H1 (cell line): ENCODE measurements at regions not wholly inside any gene's neighbourhood (a gene's known extent, or its start where the extent isn't known, plus 50 kb on each side); places are given as distances from the start of the nearest gene placed in this dataset.

Experiments used
- CTCF ChIA-PET: fragments of 300-600 bp; sonication (Branson Sonifier 250); formaldehyde crosslinking; loops from one replicate; lab custom pipeline; 2021; ENCODE audit not compliant: partially characterized antibody; lab: Charles Lee
- POLR2A ChIA-PET: fragments of 300-600 bp; sonication (Branson Sonifier 250); formaldehyde crosslinking; loops from one replicate; lab custom pipeline; 2021; ENCODE audit warnings: inconsistent platforms; ENCODE audit not compliant: partially characterized antibody; lab: Charles Lee
- DNase-seq, 2 experiments: peaks; one replicate each; pipeline versions ENCODE4 v3.0.0 to v3.0.0-alpha.2; 2010 to 2022; ENCODE audit warnings: low spot score in 2 of 2, low read depth in 1 of 2, mixed read lengths in 1 of 2
- FAIRE-seq: peaks from 2 replicates; lab custom pipeline; 2011; peaks lifted over from hg19 to GRCh38; lab: Jason Lieb, UNC
- H2AFZ ChIP-seq: 2 replicates; pipeline ENCODE4 v1.8.1; 2012; ENCODE audit warnings: low read length, inconsistent platforms
- H2AK5ac ChIP-seq: 2 replicates; pipeline ENCODE4 v1.6.1; 2013; ENCODE audit warnings: low read depth, low read length
- H2BK120ac ChIP-seq: replicated peaks from 2 replicates; pipeline ENCODE3; 2013; ENCODE audit warnings: low read depth, low read length, inconsistent platforms
- H2BK12ac ChIP-seq: 2 replicates; pipeline ENCODE4 v1.6.1; 2013; ENCODE audit warnings: low read depth, low read length
- H2BK15ac ChIP-seq: 2 replicates; pipeline ENCODE4 v1.6.1; 2013; ENCODE audit warnings: low read length
- H2BK20ac ChIP-seq: 2 replicates; pipeline ENCODE4 v1.6.1; 2013; ENCODE audit warnings: low read length
- H2BK5ac ChIP-seq: 2 replicates; pipeline ENCODE4 v1.6.1; 2013; ENCODE audit warnings: low read depth, low read length
- H3K14ac ChIP-seq: 2 replicates; pipeline ENCODE4 v1.6.1; 2013; ENCODE audit warnings: inconsistent platforms; ENCODE audit not compliant: insufficient read length
- H3K18ac ChIP-seq: 2 replicates; pipeline ENCODE4 v1.6.1; 2013; ENCODE audit warnings: low read length; ENCODE audit errors: extremely low read depth
- H3K23ac ChIP-seq: 2 replicates; pipeline ENCODE4 v1.6.1; 2013; ENCODE audit warnings: inconsistent platforms; ENCODE audit not compliant: insufficient read length
- H3K23me2 ChIP-seq: 2 replicates; pipeline ENCODE4 v1.6.1; 2013; ENCODE audit warnings: low read depth, low read length
- H3K27ac ChIP-seq: 2 replicates; pipeline ENCODE4 v1.6.1; 2011; ENCODE audit warnings: low read depth, low read length, inconsistent platforms
- H3K27me3 ChIP-seq, 4 experiments: replicated peaks in 1 of 4; 1 replicate in 1 of 4; 2 replicates in 3 of 4; pipeline versions ENCODE4 v1.6.1 to v1.8.1; 2011 to 2013; ENCODE audit warnings: low read length in 3 of 4, mild to moderate bottlenecking in 3 of 4, inconsistent platforms in 2 of 4, mixed read lengths in 2 of 4, moderate library complexity in 1 of 4; ENCODE audit not compliant: control insufficient read depth in 3 of 4, insufficient read depth in 3 of 4; ENCODE audit errors: extremely low read depth in 1 of 4
- H3K36me3 ChIP-seq, 4 experiments: 2 replicates each; pipeline versions ENCODE4 v1.6.1 to v1.8.1; 2011 to 2013; ENCODE audit warnings: mild to moderate bottlenecking in 4 of 4, low read length in 3 of 4, moderate library complexity in 2 of 4, control low read depth in 1 of 4, inconsistent platforms in 1 of 4; ENCODE audit not compliant: insufficient read depth in 4 of 4, control insufficient read depth in 2 of 4
- H3K4ac ChIP-seq: replicated peaks from 2 replicates; pipeline ENCODE3; 2013; ENCODE audit warnings: low read length, low read depth, mixed read lengths, inconsistent platforms; ENCODE audit not compliant: insufficient read length
- H3K4me1 ChIP-seq, 4 experiments: replicated peaks in 1 of 4; 1 replicate in 1 of 4; 2 replicates in 3 of 4; pipeline versions ENCODE4 v1.6.1 to v1.8.1; 2011 to 2013; ENCODE audit warnings: low read length in 3 of 4, inconsistent platforms in 2 of 4, mixed read lengths in 1 of 4; ENCODE audit not compliant: insufficient read depth in 4 of 4, control insufficient read depth in 3 of 4
- H3K4me2 ChIP-seq, 2 experiments: 2 replicates each; pipeline versions ENCODE4 v1.6.1 to v1.8.1; 2011 to 2013; ENCODE audit warnings: low read depth in 2 of 2, low read length in 2 of 2, control low read depth in 1 of 2, inconsistent platforms in 1 of 2, mild to moderate bottlenecking in 1 of 2; ENCODE audit not compliant: insufficient read depth in 1 of 2
- H3K4me3 ChIP-seq, 4 experiments: fragments of 200-600, 300-600 bp in 1 of 4; sonication (generic), shearing (Covaris generic), sonication (Bioruptor Twin) in 1 of 4; 2 replicates each; pipeline versions ENCODE4 v1.5.1 to v1.8.1; 2011 to 2016; ENCODE audit warnings: low read length in 4 of 4, low read depth in 3 of 4, control low read depth in 2 of 4, inconsistent platforms in 2 of 4, mild to moderate bottlenecking in 2 of 4, mixed read lengths in 1 of 4, moderate library complexity in 1 of 4; ENCODE audit not compliant: insufficient read depth in 2 of 4; ENCODE audit errors: extremely low read depth in 1 of 4
- H3K56ac ChIP-seq: replicated peaks from 2 replicates; pipeline ENCODE3; 2013; ENCODE audit warnings: low read depth, mild to moderate bottlenecking, mixed read lengths, low read length, inconsistent platforms; ENCODE audit not compliant: insufficient read length
- H3K79me1 ChIP-seq: 2 replicates; pipeline ENCODE4 v1.6.1; 2013; ENCODE audit warnings: low read depth, low read length, control low read depth
- H3K79me2 ChIP-seq, 2 experiments: 2 replicates each; pipeline versions ENCODE4 v1.6.1 to v1.8.1; 2012 to 2013; ENCODE audit warnings: low read length in 2 of 2, mild to moderate bottlenecking in 2 of 2, inconsistent platforms in 1 of 2; ENCODE audit not compliant: insufficient read depth in 2 of 2, control insufficient read depth in 1 of 2
- H3K9ac ChIP-seq, 4 experiments: replicated peaks in 1 of 4; 1 replicate in 1 of 4; 2 replicates in 3 of 4; pipeline versions ENCODE4 v1.6.1 to v1.8.1; 2011 to 2013; ENCODE audit warnings: low read depth in 3 of 4, low read length in 3 of 4, control low read depth in 2 of 4, mild to moderate bottlenecking in 2 of 4, moderate library complexity in 2 of 4, inconsistent platforms in 1 of 4; ENCODE audit errors: extremely low read depth in 1 of 4
- H3K9me3 ChIP-seq, 2 experiments: 2 replicates each; pipeline versions ENCODE4 v1.6.1 to v1.8.1; 2012 to 2013; ENCODE audit warnings: mild to moderate bottlenecking in 2 of 2, moderate library complexity in 2 of 2, control low read depth in 1 of 2, inconsistent platforms in 1 of 2, low read depth in 1 of 2, low read length in 1 of 2, mixed read lengths in 1 of 2; ENCODE audit not compliant: insufficient read depth in 2 of 2
- H4K20me1 ChIP-seq, 2 experiments: replicated peaks in 1 of 2; 2 replicates each; pipeline versions ENCODE3 to v1.8.1; 2011 to 2013; ENCODE audit warnings: inconsistent platforms in 2 of 2, low read length in 2 of 2, mild to moderate bottlenecking in 1 of 2; ENCODE audit not compliant: insufficient read depth in 2 of 2, control insufficient read depth in 1 of 2
- H4K5ac ChIP-seq: 2 replicates; pipeline ENCODE4 v1.6.1; 2013; ENCODE audit warnings: low read length, low read depth, mixed read lengths, inconsistent platforms; ENCODE audit not compliant: insufficient read length
- H4K8ac ChIP-seq: 2 replicates; pipeline ENCODE4 v1.8.0; 2013; ENCODE audit warnings: mild to moderate bottlenecking, moderate library complexity, low read length, inconsistent platforms; ENCODE audit not compliant: insufficient read depth; ENCODE audit errors: extremely low read depth
- H4K91ac ChIP-seq: replicated peaks from 2 replicates; pipeline ENCODE3; 2013; ENCODE audit warnings: low read length, mixed read lengths, inconsistent platforms; ENCODE audit not compliant: insufficient read length
- BACH1 ChIP-seq: IDR thresholded peaks from 2 replicates; pipeline ENCODE4 v1.6.1; 2012; ENCODE audit warnings: low read length, improper control_type of control experiment
- BCL11A ChIP-seq, 2 experiments: IDR thresholded peaks; one replicate each; pipeline ENCODE4 v1.6.1; 2011; ENCODE audit warnings: low read depth in 2 of 2, low read length in 2 of 2, mild to moderate bottlenecking in 2 of 2
- CTBP2 ChIP-seq: IDR thresholded peaks from 2 replicates; pipeline ENCODE4 v1.7.0; 2011; ENCODE audit warnings: borderline replicate concordance, mild to moderate bottlenecking, moderate library complexity, mixed read lengths, low read length; ENCODE audit not compliant: insufficient read depth, insufficient read length
- EZH2 ChIP-seq: fragments of 200-600 bp; sonication (generic); IDR thresholded peaks from 2 replicates; pipeline ENCODE4 v1.7.1; 2012; ENCODE audit warnings: low read depth, mild to moderate bottlenecking, moderate library complexity, low read length, inconsistent platforms; ENCODE audit not compliant: severe bottlenecking
- GABPA ChIP-seq: IDR thresholded peaks from 2 replicates; pipeline ENCODE4 v1.6.1; 2011; ENCODE audit warnings: mild to moderate bottlenecking, low read length, moderate library complexity, borderline replicate concordance; ENCODE audit not compliant: insufficient read depth
- GTF2F1 ChIP-seq: IDR thresholded peaks from 2 replicates; pipeline ENCODE4 v1.6.1; 2012; ENCODE audit warnings: low read depth, low read length, improper control_type of control experiment, borderline replicate concordance
- HDAC6 ChIP-seq: IDR thresholded peaks from one replicate; pipeline ENCODE4 v1.7.1; 2012; ENCODE audit warnings: low read depth, mild to moderate bottlenecking, inconsistent platforms, low read length, moderate library complexity
- POLR2A ChIP-seq, 2 experiments: IDR thresholded peaks; 1 replicate in 1 of 2; 2 replicates in 1 of 2; pipeline ENCODE4 v1.6.1; 2011; ENCODE audit warnings: low read depth in 2 of 2, low read length in 2 of 2, mild to moderate bottlenecking in 2 of 2; ENCODE audit errors: control extremely low read depth in 1 of 2
- RFX5 ChIP-seq: IDR thresholded peaks from 2 replicates; pipeline ENCODE4 v1.6.1; 2011; ENCODE audit warnings: low read depth, low read length, improper control_type of control experiment, borderline replicate concordance
- SAP30 ChIP-seq: fragments of 300-600 bp; sonication (generic); IDR thresholded peaks from 2 replicates; pipeline ENCODE4 v1.7.1; 2012; ENCODE audit warnings: low read length, moderate library complexity, mild to moderate bottlenecking, inconsistent platforms; ENCODE audit not compliant: insufficient read depth, insufficient replicate concordance
- SP1 ChIP-seq: IDR thresholded peaks from 2 replicates; pipeline ENCODE4 v1.6.1; 2011; ENCODE audit warnings: low read depth, low read length
- TAF1 ChIP-seq: IDR thresholded peaks from 2 replicates; pipeline ENCODE4 v1.6.1; 2011; ENCODE audit warnings: mild to moderate bottlenecking, low read depth, low read length
- TBP ChIP-seq: IDR thresholded peaks from 2 replicates; pipeline ENCODE4 v1.6.1; 2011; ENCODE audit warnings: low read depth, low read length, improper control_type of control experiment
- TCF12 ChIP-seq: IDR thresholded peaks from 2 replicates; pipeline ENCODE4 v1.6.1; 2011; ENCODE audit warnings: low read depth, mild to moderate bottlenecking, low read length
- WGBS, 2 experiments: shearing (Covaris generic) in 1 of 2; methylation state at CpG; one replicate each; pipeline versions ENCODE4 v1.1.6 to v1.1.7; 2013 to 2015; ENCODE audit warnings: low lambda C conversion rate in 2 of 2, mixed read lengths in 2 of 2, inconsistent platforms in 1 of 2, low coverage in 1 of 2, missing lambda C conversion rate in 1 of 2; ENCODE audit not compliant: insufficient replicate concordance in 2 of 2, insufficient coverage in 1 of 2, insufficient read length in 1 of 2; ENCODE audit errors: extremely low coverage in 1 of 2, missing lambda C conversion rate in 1 of 2; 5-methylcytosine and 5-hydroxymethylcytosine counted together

DNA sequence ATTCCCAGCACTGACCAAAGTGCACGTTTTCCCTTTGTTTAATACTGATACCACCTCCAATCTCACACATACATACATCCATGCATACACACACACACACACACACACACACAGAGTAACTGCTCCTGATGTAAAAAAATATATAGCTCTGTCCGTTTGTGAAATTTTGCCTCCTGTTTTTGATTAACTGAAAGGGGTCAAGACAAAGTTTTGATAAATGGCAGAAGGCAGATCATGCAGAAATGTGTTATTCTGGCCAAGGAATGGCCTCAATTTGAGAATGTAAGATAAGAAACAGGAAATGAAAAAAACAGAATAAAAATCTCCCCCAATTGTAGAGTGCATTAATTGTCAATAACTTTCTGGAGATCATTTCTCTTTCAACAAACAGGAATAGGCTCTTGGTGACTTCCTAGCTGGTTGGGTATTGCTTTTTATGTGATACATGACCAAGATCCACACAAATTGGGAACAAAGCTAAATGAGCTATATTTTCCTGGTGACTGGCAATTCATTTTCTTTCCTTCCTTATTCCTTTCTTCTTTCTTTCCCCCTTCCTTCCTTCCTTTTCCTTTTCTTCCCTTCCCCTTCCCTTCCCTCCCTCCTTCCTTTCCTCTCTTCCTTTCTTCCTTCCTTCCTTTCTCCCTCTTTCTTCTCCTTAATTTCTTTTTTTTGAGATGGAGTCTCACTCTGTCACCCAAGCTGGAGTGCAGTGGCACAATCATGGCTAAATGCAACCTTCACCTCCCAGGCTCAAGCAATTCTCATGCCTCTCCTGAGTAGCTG lies 88.9 kb upstream of the PMAIP1 start:
- Histone ChIP-seq H3K4me3 (no peak overlapping the region), H3K23me2 (no peaks in the 10 kb centered on the region; the same call in 1 of the 2 replicates), H2BK15ac (no peak overlapping the region), H4K20me1 (no peaks in the 10 kb centered on the region), H3K4me1 (no peaks in the 10 kb centered on the region), H4K5ac (no peak overlapping the region), H2BK12ac (no peak overlapping the region), H3K4me2 (no peak overlapping the region), H3K56ac (no peak overlapping the region), H3K9ac (no peak overlapping the region), H3K36me3 (no peaks in the 10 kb centered on the region), H3K4ac (no peak overlapping the region), H2BK120ac (no peak overlapping the region), H3K18ac (no peak overlapping the region), H2AK5ac (no peak overlapping the region), H4K91ac (no peak overlapping the region), H3K27ac (no peak overlapping the region), H2BK20ac (no peak overlapping the region), H3K79me1 (no peaks in the 10 kb centered on the region), H2AFZ (no peak overlapping the region), H2BK5ac (no peak overlapping the region), H3K23ac (no peak overlapping the region), H4K8ac (no peak overlapping the region), H3K14ac (no peak overlapping the region), H3K79me2 (no peaks in the 10 kb centered on the region), H3K9me3 (no peaks in the 10 kb centered on the region), H3K27me3 (no peaks in the 10 kb centered on the region)
- ChIA-PET POLR2A (interaction anchor here (1.0 kb wide), 1 partner anchor 102 kb away, joined by 3 read pairs; no protein-coding TSS in a partner anchor), CTCF (interaction anchor here (1.2 to 1.7 kb wide), 2 partner anchors 13 to 180 kb away, joined by 6 to 7 read pairs; no protein-coding TSS in a partner anchor)
- FAIRE-seq, result no peak
- 66% methylated on average over 2 of the region's 2 CpGs; no CpG with 5 or more reads in 1 of the 2 experiments for WGBS, 2 experiments
- DNase-seq, result no peak
- TF ChIP-seq BCL11A (IDR thresholded peaks at IDR 0.05; ENCODE audit: low read depth in 2 of 2, low read length in 2 of 2) (no peak), SAP30 (no peak), SP1 (no peak), TCF12 (no peak), EZH2 (no peak), TAF1 (no peak), TBP (no peak), HDAC6 (no peak), GABPA (no peak), RFX5 (no peak), GTF2F1 (no peak), BACH1 (no peak), CTBP2 (no peak), POLR2A (IDR thresholded peaks at IDR 0.05; ENCODE audit: control extremely low read depth in 1 of 2, low read depth in 2 of 2, low read length in 2 of 2) (no peak)
